IMR-90 (cell line): ENCODE measurements at regions not wholly inside any gene's neighbourhood (a gene's known extent, or its start where the extent isn't known, plus 50 kb on each side); places are given as distances from the start of the nearest gene placed in this dataset.

Experiments
- ATAC-seq: fragments of 200-7000 bp; cut with Tn5 transposase; 2 replicates; pipeline ENCODE4 v1.9.1; 2020; ENCODE audit warnings: low read depth, mild to moderate bottlenecking, moderate library complexity
- BruUV-seq: library from RNA; stranded (reverse); fragments of 400-500 nt; replicated peaks from 2 replicates; lab custom pipeline; 2021; lab: Mats Ljungman, UMichigan
- CTCF ChIA-PET: fragments of 300-600 bp; formaldehyde crosslinking; extraction: SDS; loops from one replicate; lab custom pipeline; 2021; ENCODE audit warnings: antibody characterized with exemption; lab: Yijun Ruan, JAX
- POLR2A ChIA-PET: fragments of 300-600 bp; sonication (Branson Sonifier 250); formaldehyde crosslinking; loops from one replicate; lab custom pipeline; 2022; ENCODE audit warnings: antibody characterized with exemption; ENCODE audit not compliant: unreplicated experiment; lab: Charles Lee
- DNase-seq: peaks from one replicate; pipeline ENCODE4 v3.0.0; 2013
- H2AFZ ChIP-seq: replicated peaks from 2 replicates; pipeline ENCODE3; 2013; ENCODE audit warnings: low read length, mild to moderate bottlenecking; ENCODE audit not compliant: poor library complexity
- H2AK5ac ChIP-seq: 2 replicates; pipeline ENCODE4 v1.6.1; 2013; ENCODE audit warnings: low read depth, low read length, inconsistent platforms
- H2AK9ac ChIP-seq: replicated peaks from 2 replicates; pipeline ENCODE3; 2013; ENCODE audit warnings: mild to moderate bottlenecking, low read depth, low read length, moderate library complexity; ENCODE audit not compliant: poor library complexity
- H2BK120ac ChIP-seq: 2 replicates; pipeline ENCODE4 v1.6.1; 2013; ENCODE audit warnings: low read depth, low read length, inconsistent platforms
- H2BK15ac ChIP-seq: 3 replicates; pipeline ENCODE4 v1.6.1; 2013; ENCODE audit warnings: low read depth, low read length, inconsistent platforms
- H2BK20ac ChIP-seq: 2 replicates; pipeline ENCODE4 v1.6.1; 2013; ENCODE audit warnings: low read depth, mild to moderate bottlenecking, inconsistent platforms, low read length, moderate library complexity
- H2BK5ac ChIP-seq: 2 replicates; pipeline ENCODE4 v1.6.1; 2013; ENCODE audit warnings: mild to moderate bottlenecking, low read depth, low read length, inconsistent platforms; ENCODE audit not compliant: poor library complexity, severe bottlenecking
- H3K14ac ChIP-seq: replicated peaks from 2 replicates; pipeline ENCODE4 v1.6.1; 2013; ENCODE audit warnings: low read depth, low read length, inconsistent platforms
- H3K18ac ChIP-seq: 2 replicates; pipeline ENCODE4 v1.6.1; 2013; ENCODE audit warnings: low read depth, low read length, control low read depth
- H3K23ac ChIP-seq: 2 replicates; pipeline ENCODE4 v1.6.1; 2013; ENCODE audit warnings: low read depth, low read length, inconsistent platforms
- H3K27ac ChIP-seq: 2 replicates; pipeline ENCODE4 v1.5.1; 2013; ENCODE audit warnings: mild to moderate bottlenecking, control low read depth, low read length; ENCODE audit not compliant: insufficient read depth
- H3K27me3 ChIP-seq: 2 replicates; pipeline ENCODE4 v1.6.1; 2013; ENCODE audit warnings: low read length; ENCODE audit not compliant: control insufficient read depth, insufficient read depth
- H3K36me3 ChIP-seq: 2 replicates; pipeline ENCODE4 v1.6.1; 2013; ENCODE audit warnings: low read length, mixed read lengths; ENCODE audit not compliant: control insufficient read depth, insufficient read depth
- H3K4ac ChIP-seq: 2 replicates; pipeline ENCODE4 v1.6.1; 2013; ENCODE audit warnings: low read depth, low read length, inconsistent platforms
- H3K4me1 ChIP-seq: 2 replicates; pipeline ENCODE4 v1.6.1; 2013; ENCODE audit warnings: low read length, mixed read lengths; ENCODE audit not compliant: control insufficient read depth, insufficient read depth
- H3K4me2 ChIP-seq: 2 replicates; pipeline ENCODE4 v1.6.1; 2013; ENCODE audit warnings: low read depth, mild to moderate bottlenecking, control low read depth, low read length, moderate library complexity
- H3K4me3 ChIP-seq: 2 replicates; pipeline ENCODE4 v1.5.1; 2013; ENCODE audit warnings: low read depth, mild to moderate bottlenecking, control low read depth, low read length, moderate library complexity; ENCODE audit not compliant: insufficient read depth
- H3K56ac ChIP-seq: 2 replicates; pipeline ENCODE4 v1.6.1; 2013; ENCODE audit warnings: low read length, inconsistent platforms; ENCODE audit not compliant: insufficient read depth; ENCODE audit errors: extremely low read depth
- H3K79me1 ChIP-seq, 2 experiments: 2 replicates each; pipeline ENCODE4 v1.6.1; 2013; ENCODE audit warnings: low read length in 2 of 2, inconsistent platforms in 1 of 2, low read depth in 1 of 2
- H3K9ac ChIP-seq: 2 replicates; pipeline ENCODE4 v1.6.1; 2013; ENCODE audit warnings: low read depth, low read length, control low read depth
- H3K9me1 ChIP-seq: 2 replicates; pipeline ENCODE4 v1.6.1; 2013; ENCODE audit warnings: low read length, inconsistent platforms; ENCODE audit not compliant: insufficient read depth
- H3K9me3 ChIP-seq: 2 replicates; pipeline ENCODE4 v1.6.1; 2013; ENCODE audit warnings: low read length; ENCODE audit not compliant: control insufficient read depth, insufficient read depth
- H4K20me1 ChIP-seq: 2 replicates; pipeline ENCODE4 v1.6.1; 2013; ENCODE audit warnings: low read length, inconsistent platforms; ENCODE audit not compliant: insufficient read depth
- H4K5ac ChIP-seq: 2 replicates; pipeline ENCODE4 v1.6.1; 2013; ENCODE audit warnings: mild to moderate bottlenecking, low read depth, low read length, control low read depth
- H4K8ac ChIP-seq, 2 experiments: 2 replicates each; pipeline ENCODE4 v1.6.1; 2013; ENCODE audit warnings: low read depth in 2 of 2, low read length in 2 of 2, control low read depth in 1 of 2, inconsistent platforms in 1 of 2
- H4K91ac ChIP-seq: 2 replicates; pipeline ENCODE4 v1.6.1; 2013; ENCODE audit warnings: low read depth, low read length, inconsistent platforms; ENCODE audit not compliant: insufficient read depth
- BHLHE40 ChIP-seq: fragments of 150-350 bp; IDR thresholded peaks from 2 replicates; pipeline ENCODE4 v1.6.1; 2016; ENCODE audit warnings: mild to moderate bottlenecking, low read depth, low read length
- CEBPB ChIP-seq: IDR thresholded peaks from 2 replicates; pipeline ENCODE4 v1.6.1; 2012; ENCODE audit warnings: low read depth, low read length, improper control_type of control experiment
- ELK1 ChIP-seq: fragments of 150-350 bp; IDR thresholded peaks from 2 replicates; pipeline ENCODE4 v1.6.1; 2016; ENCODE audit warnings: low read depth, mild to moderate bottlenecking, low read length, moderate library complexity, borderline replicate concordance
- FOS ChIP-seq: fragments of 150-350 bp; IDR thresholded peaks from 2 replicates; pipeline ENCODE4 v1.6.1; 2016; ENCODE audit warnings: low read depth, low read length
- POLR2A ChIP-seq: IDR thresholded peaks from 2 replicates; pipeline ENCODE4 v1.6.1; 2012; ENCODE audit warnings: mild to moderate bottlenecking, low read depth, low read length
- RFX5 ChIP-seq: IDR thresholded peaks from 2 replicates; pipeline ENCODE4 v1.8.0; 2012; ENCODE audit warnings: low read depth, mild to moderate bottlenecking, low read length, moderate library complexity
- WGBS, 2 experiments: methylation state at CpG; one replicate each; pipeline versions ENCODE4 v1.1.5 to v1.1.7; 2013; ENCODE audit warnings: missing lambda C conversion rate in 2 of 2; ENCODE audit not compliant: insufficient read length in 1 of 2; ENCODE audit errors: extremely low coverage in 2 of 2; 5-methylcytosine and 5-hydroxymethylcytosine counted together
- dilution Hi-C: fragments of 300-500 bp; cut with HindIII; formaldehyde crosslinking; loops from one replicate; pipeline ENCODE4 v1.14.3; 2018; ENCODE audit warnings: low sequenced_read_pairs; ENCODE audit not compliant: unreplicated experiment
- in situ Hi-C: fragments of 300-500 bp; cut with MboI; formaldehyde crosslinking; loops from 3 replicates; pipeline ENCODE4 v1.14.3; 2019; ENCODE audit warnings: low sequenced_read_pairs, inconsistent platforms, mixed read lengths
- intact Hi-C: fragments of 100-400 bp; cut with micrococcal nuclease; formaldehyde crosslinking; loops from 2 replicates; pipeline ENCODE4 v1.10.0; 2022

- POLR2A ChIA-PET = no interaction called here
Measured at GRCh38 chr2:195574312-195574711, 82.7 kb upstream of the SLC39A10 start.

More at GRCh38 chr2:195574312-195574711, 82.7 kb upstream of the SLC39A10 start:
- no peak overlapping the region for H3K4me2 ChIP-seq
- H2AK9ac ChIP-seq = no peak overlapping the region
- 0 out of 2 replicates have a peak overlapping the region, but pooled peaks have one; percentile 24 for H3K23ac ChIP-seq
- H4K5ac ChIP-seq = peak overlapping the region; percentile 5; the same call in 1 of the 2 replicates
- H2BK15ac ChIP-seq = peak overlapping the region; percentile 27; the same call in 2 of the 3 replicates
- peak overlapping the region; percentile 60 for H2BK5ac ChIP-seq
- H4K20me1 ChIP-seq = no peaks in the 10 kb centered on the region
- H3K4me3 ChIP-seq = no peak overlapping the region
- TF ChIP-seq CEBPB = no peak
- no peak for TF ChIP-seq RFX5
- TF ChIP-seq ELK1 = no peak
- no peak for TF ChIP-seq BHLHE40
- TF ChIP-seq POLR2A = no peak
- TF ChIP-seq FOS = no peak
- CTCF ChIA-PET = no interaction called here
- H3K27me3 ChIP-seq = no peaks in the 10 kb centered on the region
- no peaks in the 10 kb centered on the region for H3K9me3 ChIP-seq
- in situ Hi-C loops (no loop called here), intact Hi-C loops (no loop called here), dilution Hi-C loops (no loop called here)
- peak overlapping the region in 1 of 2 experiments; percentile 49; a peak in 1 of 4 replicates for H4K8ac ChIP-seq
- peaks cover 2% of the 10 kb centered on the region; the same call in 1 of the 2 replicates for H3K9me1 ChIP-seq
- no peak for ATAC-seq
- peak overlapping the region; percentile 80 for H2BK120ac ChIP-seq
- H3K18ac ChIP-seq = peak overlapping the region; percentile 39; the same call in 1 of the 2 replicates
- no peak for DNase-seq
- H2AFZ ChIP-seq = no peak overlapping the region
- peak overlapping the region; percentile 65 for H3K4ac ChIP-seq
- no peak overlapping the region for H3K27ac ChIP-seq
- H3K14ac ChIP-seq = peak overlapping the region; percentile 44
- H2BK20ac ChIP-seq = peak overlapping the region; percentile 86
- H3K56ac ChIP-seq = no peak overlapping the region
- H4K91ac ChIP-seq = peak overlapping the region; percentile 6; the same call in 1 of the 2 replicates
- no peak overlapping the region for H3K9ac ChIP-seq
- WGBS, 2 experiments = no CpG with 5 or more reads among the region's 3 CpGs
- peak overlapping the region; percentile 63 for H2AK5ac ChIP-seq
- H3K36me3 ChIP-seq = no peaks in the 10 kb centered on the region
- no TSS peak for BruUV-seq
- H3K4me1 ChIP-seq = peaks cover 13% of the 10 kb centered on the region
- H3K79me1 ChIP-seq = no peaks in the 10 kb centered on the region
